Testis (tissue), 2 donors: ENCODE measurements at regions not wholly inside any gene's neighbourhood (a gene's known extent, or its start where the extent isn't known, plus 50 kb on each side); places are given as distances from the start of the nearest gene placed in this dataset.

Experiments
- DNase-seq: peaks from one replicate; pipeline ENCODE4 v3.0.0-alpha.2; 2019
- H3K27ac ChIP-seq, 2 donors: fragments of 200-600 bp; sonication (generic); one replicate each; pipeline ENCODE4 v1.5.1; 2019
- H3K27me3 ChIP-seq: fragments of 200-600 bp; sonication (generic); one replicate; pipeline ENCODE4 v1.5.1; 2019
- H3K36me3 ChIP-seq: fragments of 200-600 bp; sonication (generic); one replicate; pipeline ENCODE4 v1.5.1; 2017; ENCODE audit warnings: low read depth; ENCODE audit errors: missing control alignments
- H3K4me1 ChIP-seq: fragments of 200-600 bp; sonication (generic); one replicate; pipeline ENCODE4 v1.5.1; 2019
- H3K4me3 ChIP-seq, 2 donors: fragments of 200-600 bp; sonication (generic); one replicate each; pipeline ENCODE4 v1.5.1; 2017 to 2019
- H3K9me3 ChIP-seq: fragments of 200-600 bp; sonication (generic); one replicate; pipeline ENCODE4 v1.5.1; 2017
- POLR2A ChIP-seq: fragments of 450-650 bp; IDR thresholded peaks from one replicate; pipeline ENCODE4 v1.6.1; 2017; ENCODE audit warnings: antibody characterized with exemption, mild to moderate bottlenecking, moderate library complexity
- WGBS, 2 donors: methylation state at CpG; one replicate each; pipeline ENCODE4 v1.1.5; 2018; 5-methylcytosine and 5-hydroxymethylcytosine counted together
- intact Hi-C: fragments of 100-400 bp; cut with DNase I; formaldehyde crosslinking; loops from one replicate; pipeline ENCODE4 v1.15.1; 2023; ENCODE audit warnings: low total_unique reads
- TF ChIP-seq, protein P1 (sequence below), 3 experiments: fragments of 450-650 bp in 2 of 3; fragments of 200-600 bp in 1 of 3; sonication (generic) in 1 of 3; IDR thresholded peaks; one replicate each; pipeline ENCODE4 v1.5.1; 2016 to 2019; ENCODE audit warnings: antibody characterized with exemption in 3 of 3, mild to moderate bottlenecking in 2 of 3, moderate library complexity in 1 of 3

DNA sequence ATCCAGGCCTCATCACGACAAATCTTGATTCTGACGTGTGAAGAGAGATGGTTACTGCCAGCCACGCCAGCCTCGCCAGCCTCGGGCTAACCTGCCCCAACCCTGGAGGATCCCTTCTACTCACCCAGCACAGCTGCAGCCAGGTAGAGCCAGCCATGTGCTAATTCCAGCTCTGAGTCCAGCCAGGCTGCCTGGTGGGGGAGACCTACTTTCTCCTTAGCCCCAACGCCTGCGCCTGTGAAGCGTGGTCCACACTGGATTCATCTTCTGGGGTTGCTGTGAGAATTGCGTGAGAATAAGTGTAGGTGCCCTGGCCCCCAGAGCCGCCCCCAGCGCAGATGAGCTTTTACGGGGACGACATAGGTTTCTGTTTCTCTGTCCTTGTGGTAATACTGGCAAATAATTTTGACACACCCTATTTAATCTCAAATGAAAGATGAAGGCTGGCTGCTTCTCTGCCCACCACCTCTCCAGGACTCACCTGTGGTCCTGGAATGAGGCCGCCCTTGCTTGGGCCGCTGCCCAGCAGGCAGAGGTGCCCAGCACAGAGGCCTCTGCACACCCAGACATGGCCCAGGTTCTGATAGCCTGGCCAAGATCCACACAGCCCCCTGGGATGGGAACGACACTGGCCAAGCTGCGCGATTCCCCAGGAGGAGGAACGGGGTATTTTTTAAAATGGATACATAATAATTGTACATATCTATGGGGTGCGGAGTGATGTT is 528.4 kb downstream of the TBC1D22A start:
- H3K27me3 ChIP-seq, result no peaks in the 10 kb centered on the region
- no peak for DNase-seq
- intact Hi-C loops, result no loop called here
- no peaks in the 10 kb centered on the region for H3K36me3 ChIP-seq
- H3K27ac ChIP-seq, result no peak overlapping the region
- WGBS, 2 donors, result 85 to 92% methylated on average over 16 to 20 of the region's 20 CpGs
- H3K9me3 ChIP-seq, result no peaks in the 10 kb centered on the region
- peaks cover 8% of the 10 kb centered on the region for H3K4me1 ChIP-seq
- TF ChIP-seq, protein P1, sequence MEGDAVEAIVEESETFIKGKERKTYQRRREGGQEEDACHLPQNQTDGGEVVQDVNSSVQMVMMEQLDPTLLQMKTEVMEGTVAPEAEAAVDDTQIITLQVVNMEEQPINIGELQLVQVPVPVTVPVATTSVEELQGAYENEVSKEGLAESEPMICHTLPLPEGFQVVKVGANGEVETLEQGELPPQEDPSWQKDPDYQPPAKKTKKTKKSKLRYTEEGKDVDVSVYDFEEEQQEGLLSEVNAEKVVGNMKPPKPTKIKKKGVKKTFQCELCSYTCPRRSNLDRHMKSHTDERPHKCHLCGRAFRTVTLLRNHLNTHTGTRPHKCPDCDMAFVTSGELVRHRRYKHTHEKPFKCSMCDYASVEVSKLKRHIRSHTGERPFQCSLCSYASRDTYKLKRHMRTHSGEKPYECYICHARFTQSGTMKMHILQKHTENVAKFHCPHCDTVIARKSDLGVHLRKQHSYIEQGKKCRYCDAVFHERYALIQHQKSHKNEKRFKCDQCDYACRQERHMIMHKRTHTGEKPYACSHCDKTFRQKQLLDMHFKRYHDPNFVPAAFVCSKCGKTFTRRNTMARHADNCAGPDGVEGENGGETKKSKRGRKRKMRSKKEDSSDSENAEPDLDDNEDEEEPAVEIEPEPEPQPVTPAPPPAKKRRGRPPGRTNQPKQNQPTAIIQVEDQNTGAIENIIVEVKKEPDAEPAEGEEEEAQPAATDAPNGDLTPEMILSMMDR (IDR thresholded peaks at IDR 0.05), result no peak
- no peak for TF ChIP-seq POLR2A
- no peak overlapping the region for H3K4me3 ChIP-seq

DNA sequence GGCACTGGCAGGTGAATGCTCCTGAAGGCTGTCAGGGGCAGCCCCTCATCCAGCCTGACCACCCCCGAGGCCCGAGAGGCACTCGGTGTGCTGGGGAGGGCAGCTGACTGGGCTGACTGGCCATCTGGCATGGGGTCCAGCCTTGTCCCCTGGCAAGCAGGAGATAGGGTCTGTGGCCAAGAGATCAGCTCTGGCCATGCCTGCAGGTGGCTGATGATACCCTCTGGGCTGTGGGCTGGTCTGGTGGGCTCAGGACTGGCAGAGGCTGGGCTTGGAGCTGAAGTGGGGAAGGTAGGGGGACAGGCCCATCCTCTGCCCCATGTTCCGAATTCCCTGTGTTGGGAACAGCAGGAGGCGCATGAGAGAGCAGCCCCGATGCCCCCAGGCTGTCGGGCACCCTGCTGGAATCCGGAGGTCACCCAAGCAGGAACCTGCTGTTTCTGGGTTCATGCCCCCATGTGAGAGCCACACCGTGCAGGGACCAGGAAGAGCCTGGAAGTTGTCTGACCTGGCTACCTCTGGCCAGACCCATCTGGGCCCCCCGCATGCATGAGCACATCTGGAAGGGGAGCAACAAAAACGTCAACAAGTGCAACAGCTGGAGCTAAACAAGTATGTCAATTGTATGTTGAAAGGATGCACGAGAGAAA is 527.0 kb downstream of the TBC1D22A start:
- Histone ChIP-seq H3K4me3 (no peak overlapping the region), H3K27ac (no peak overlapping the region), H3K36me3 (no peaks in the 10 kb centered on the region), H3K9me3 (no peaks in the 10 kb centered on the region), H3K4me1 (peaks cover 8% of the 10 kb centered on the region), H3K27me3 (no peaks in the 10 kb centered on the region)
- intact Hi-C loops, result no loop called here
- TF ChIP-seq, protein P1 (IDR thresholded peaks at IDR 0.05), result no peak
- TF ChIP-seq POLR2A, result no peak
- WGBS, 2 donors, result 73 to 85% methylated on average over 7 to 12 of the region's 12 CpGs
- DNase-seq, result no peak

DNA sequence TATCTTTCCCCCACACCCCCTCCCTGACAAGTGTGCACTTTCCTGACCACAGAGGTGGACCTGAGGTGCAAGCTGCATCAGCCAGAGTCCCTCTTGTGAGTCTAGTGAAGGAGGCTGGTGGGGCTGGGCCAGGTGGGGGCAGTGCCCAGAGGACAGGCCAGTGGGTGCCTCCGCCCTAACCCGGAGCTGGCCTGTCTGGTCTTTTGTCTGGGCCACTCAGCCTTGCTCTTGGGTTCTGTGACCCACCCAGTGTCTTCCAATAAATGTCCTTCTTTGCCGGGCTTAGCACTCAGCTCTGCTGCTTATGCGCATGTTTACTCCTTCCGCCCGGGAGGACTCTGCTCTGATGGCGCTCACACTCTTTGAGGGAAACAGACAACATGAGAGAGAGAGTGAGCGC is 526.2 kb downstream of the TBC1D22A start:
- 88 to 89% methylated on average over 7 to 8 of the region's 8 CpGs for WGBS, 2 donors
- Histone ChIP-seq H3K9me3 (no peaks in the 10 kb centered on the region), H3K27me3 (no peaks in the 10 kb centered on the region), H3K36me3 (no peaks in the 10 kb centered on the region), H3K4me3 (no peak overlapping the region), H3K27ac (no peak overlapping the region), H3K4me1 (peaks cover 8% of the 10 kb centered on the region)
- no peak for TF ChIP-seq POLR2A
- TF ChIP-seq, protein P1 (IDR thresholded peaks at IDR 0.05), result no peak
- intact Hi-C loops, result no loop called here
- no peak for DNase-seq

DNA sequence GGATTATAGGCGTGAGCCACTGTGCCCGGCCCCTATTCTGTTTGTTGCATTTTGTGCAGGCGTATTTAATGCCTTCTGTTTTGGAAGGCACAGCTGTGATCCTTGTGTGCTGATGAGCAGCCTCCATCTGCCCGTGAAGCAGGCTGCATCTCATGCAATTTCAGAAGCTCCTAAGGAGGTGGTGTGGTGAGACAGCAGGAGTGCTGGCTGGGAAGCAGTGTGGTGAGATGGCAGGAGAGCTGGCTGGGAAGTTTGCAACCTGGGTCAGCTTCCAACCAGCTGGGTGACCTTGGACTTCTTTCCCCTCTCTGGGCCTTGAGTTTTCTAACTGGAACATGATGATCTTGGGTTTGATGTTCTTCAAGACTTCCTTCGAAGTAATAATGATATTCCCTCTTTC is 525.1 kb downstream of the TBC1D22A start:
- TF ChIP-seq POLR2A, result no peak
- TF ChIP-seq, protein P1 (IDR thresholded peaks at IDR 0.05), result no peak
- 62 to 73% methylated on average over 5 of the region's 5 CpGs for WGBS, 2 donors
- Histone ChIP-seq H3K4me1 (peaks cover 8% of the 10 kb centered on the region), H3K4me3 (no peak overlapping the region), H3K36me3 (no peaks in the 10 kb centered on the region), H3K27ac (no peak overlapping the region), H3K9me3 (no peaks in the 10 kb centered on the region), H3K27me3 (no peaks in the 10 kb centered on the region)
- intact Hi-C loops, result no loop called here
- no peak for DNase-seq
